Inflammatory macrophage treated with lipopolysaccharide for 1 hour (primary cell): ENCODE measurements at regions not wholly inside any gene's neighbourhood (a gene's known extent, or its start where the extent isn't known, plus 50 kb on each side); places are given as distances from the start of the nearest gene placed in this dataset.

Experiments
- DNase-seq, 2 donors: peaks; one replicate each; pipeline ENCODE4 v3.0.0-alpha.2; 2020 to 2022

- no peak for DNase-seq
Observed at GRCh38 chr13:107293924-107294323, 726.0 kb upstream of the ARGLU1 start.

- no peak for DNase-seq
Observed at GRCh38 chr13:107291875-107292274, 723.9 kb upstream of the ARGLU1 start.

- no peak for DNase-seq
Observed at GRCh38 chr13:107289540-107289939, 721.6 kb upstream of the ARGLU1 start.

- DNase-seq, result no peak
Observed at GRCh38 chr13:107284173-107284572, 716.2 kb upstream of the ARGLU1 start.

- DNase-seq, result no peak
Observed at GRCh38 chr13:107277911-107278310, 710.0 kb upstream of the ARGLU1 start.

- DNase-seq, result no peak
Observed at GRCh38 chr13:107276936-107277335, 709.0 kb upstream of the ARGLU1 start.

GRCh38 chr13:107275945-107276614 is 708.1 kb upstream of the ARGLU1 start:
- no peak for DNase-seq

- DNase-seq, result no peak
Observed at GRCh38 chr13:107275312-107275711, 707.4 kb upstream of the ARGLU1 start.

- DNase-seq, result no peak
Observed at GRCh38 chr13:107271227-107271626, 703.3 kb upstream of the ARGLU1 start.

- DNase-seq, result no peak
Observed at GRCh38 chr13:107266657-107267056, 698.7 kb upstream of the ARGLU1 start.

- no peak for DNase-seq
Observed at GRCh38 chr13:107258599-107259187, 690.8 kb upstream of the ARGLU1 start.

GRCh38 chr13:107254392-107254791 is 686.5 kb upstream of the ARGLU1 start:
- DNase-seq, result no peak

- DNase-seq, result no peak
Observed at GRCh38 chr13:107252428-107252827, 684.5 kb upstream of the ARGLU1 start.

- DNase-seq, result no peak
Observed at GRCh38 chr13:107252021-107252420, 684.1 kb upstream of the ARGLU1 start.

- DNase-seq, result no peak
Observed at GRCh38 chr13:107251341-107251740, 683.4 kb upstream of the ARGLU1 start.

- no peak for DNase-seq
Observed at GRCh38 chr13:107250628-107251027, 682.7 kb upstream of the ARGLU1 start.

GRCh38 chr13:107244241-107244640 is 676.3 kb upstream of the ARGLU1 start:
- no peak for DNase-seq

GRCh38 chr13:107242138-107242537 is 674.2 kb upstream of the ARGLU1 start:
- DNase-seq, result no peak

GRCh38 chr13:107241381-107241780 is 673.4 kb upstream of the ARGLU1 start:
- no peak for DNase-seq

GRCh38 chr13:107239213-107239612 is 671.3 kb upstream of the ARGLU1 start:
- DNase-seq, result no peak

GRCh38 chr13:107238262-107238981 is 670.5 kb upstream of the ARGLU1 start:
- no peak for DNase-seq

GRCh38 chr13:107234319-107235073 is 666.6 kb upstream of the ARGLU1 start:
- no peak for DNase-seq

- DNase-seq, result no peak
Observed at GRCh38 chr13:107233541-107233940, 665.6 kb upstream of the ARGLU1 start.

GRCh38 chr13:107231944-107232343 is 664.0 kb upstream of the ARGLU1 start:
- DNase-seq, result no peak
